IMR-90 (cell line): ENCODE measurements at regions not wholly inside any gene's neighbourhood (a gene's known extent, or its start where the extent isn't known, plus 50 kb on each side); places are given as distances from the start of the nearest gene placed in this dataset.

ENCODE experiments used
- ATAC-seq: fragments of 200-7000 bp; cut with Tn5 transposase; 2 replicates; pipeline ENCODE4 v1.9.1; 2020; ENCODE audit warnings: low read depth, mild to moderate bottlenecking, moderate library complexity
- BruUV-seq: library from RNA; stranded (reverse); fragments of 400-500 nt; replicated peaks from 2 replicates; lab custom pipeline; 2021; lab: Mats Ljungman, UMichigan
- CTCF ChIA-PET: fragments of 300-600 bp; formaldehyde crosslinking; extraction: SDS; loops from one replicate; lab custom pipeline; 2021; ENCODE audit warnings: antibody characterized with exemption; lab: Yijun Ruan, JAX
- POLR2A ChIA-PET: fragments of 300-600 bp; sonication (Branson Sonifier 250); formaldehyde crosslinking; loops from one replicate; lab custom pipeline; 2022; ENCODE audit warnings: antibody characterized with exemption; ENCODE audit not compliant: unreplicated experiment; lab: Charles Lee
- DNase-seq: peaks from one replicate; pipeline ENCODE4 v3.0.0; 2013
- H2AFZ ChIP-seq: replicated peaks from 2 replicates; pipeline ENCODE3; 2013; ENCODE audit warnings: low read length, mild to moderate bottlenecking; ENCODE audit not compliant: poor library complexity
- H2AK5ac ChIP-seq: 2 replicates; pipeline ENCODE4 v1.6.1; 2013; ENCODE audit warnings: low read depth, low read length, inconsistent platforms
- H2AK9ac ChIP-seq: replicated peaks from 2 replicates; pipeline ENCODE3; 2013; ENCODE audit warnings: mild to moderate bottlenecking, low read depth, low read length, moderate library complexity; ENCODE audit not compliant: poor library complexity
- H2BK120ac ChIP-seq: 2 replicates; pipeline ENCODE4 v1.6.1; 2013; ENCODE audit warnings: low read depth, low read length, inconsistent platforms
- H2BK15ac ChIP-seq: 3 replicates; pipeline ENCODE4 v1.6.1; 2013; ENCODE audit warnings: low read depth, low read length, inconsistent platforms
- H2BK20ac ChIP-seq: 2 replicates; pipeline ENCODE4 v1.6.1; 2013; ENCODE audit warnings: low read depth, mild to moderate bottlenecking, inconsistent platforms, low read length, moderate library complexity
- H2BK5ac ChIP-seq: 2 replicates; pipeline ENCODE4 v1.6.1; 2013; ENCODE audit warnings: mild to moderate bottlenecking, low read depth, low read length, inconsistent platforms; ENCODE audit not compliant: poor library complexity, severe bottlenecking
- H3K14ac ChIP-seq: replicated peaks from 2 replicates; pipeline ENCODE4 v1.6.1; 2013; ENCODE audit warnings: low read depth, low read length, inconsistent platforms
- H3K18ac ChIP-seq: 2 replicates; pipeline ENCODE4 v1.6.1; 2013; ENCODE audit warnings: low read depth, low read length, control low read depth
- H3K23ac ChIP-seq: 2 replicates; pipeline ENCODE4 v1.6.1; 2013; ENCODE audit warnings: low read depth, low read length, inconsistent platforms
- H3K27ac ChIP-seq: 2 replicates; pipeline ENCODE4 v1.5.1; 2013; ENCODE audit warnings: mild to moderate bottlenecking, control low read depth, low read length; ENCODE audit not compliant: insufficient read depth
- H3K27me3 ChIP-seq: 2 replicates; pipeline ENCODE4 v1.6.1; 2013; ENCODE audit warnings: low read length; ENCODE audit not compliant: control insufficient read depth, insufficient read depth
- H3K36me3 ChIP-seq: 2 replicates; pipeline ENCODE4 v1.6.1; 2013; ENCODE audit warnings: low read length, mixed read lengths; ENCODE audit not compliant: control insufficient read depth, insufficient read depth
- H3K4ac ChIP-seq: 2 replicates; pipeline ENCODE4 v1.6.1; 2013; ENCODE audit warnings: low read depth, low read length, inconsistent platforms
- H3K4me1 ChIP-seq: 2 replicates; pipeline ENCODE4 v1.6.1; 2013; ENCODE audit warnings: low read length, mixed read lengths; ENCODE audit not compliant: control insufficient read depth, insufficient read depth
- H3K4me2 ChIP-seq: 2 replicates; pipeline ENCODE4 v1.6.1; 2013; ENCODE audit warnings: low read depth, mild to moderate bottlenecking, control low read depth, low read length, moderate library complexity
- H3K4me3 ChIP-seq: 2 replicates; pipeline ENCODE4 v1.5.1; 2013; ENCODE audit warnings: low read depth, mild to moderate bottlenecking, control low read depth, low read length, moderate library complexity; ENCODE audit not compliant: insufficient read depth
- H3K56ac ChIP-seq: 2 replicates; pipeline ENCODE4 v1.6.1; 2013; ENCODE audit warnings: low read length, inconsistent platforms; ENCODE audit not compliant: insufficient read depth; ENCODE audit errors: extremely low read depth
- H3K79me1 ChIP-seq, 2 experiments: 2 replicates each; pipeline ENCODE4 v1.6.1; 2013; ENCODE audit warnings: low read length in 2 of 2, inconsistent platforms in 1 of 2, low read depth in 1 of 2
- H3K9ac ChIP-seq: 2 replicates; pipeline ENCODE4 v1.6.1; 2013; ENCODE audit warnings: low read depth, low read length, control low read depth
- H3K9me1 ChIP-seq: 2 replicates; pipeline ENCODE4 v1.6.1; 2013; ENCODE audit warnings: low read length, inconsistent platforms; ENCODE audit not compliant: insufficient read depth
- H3K9me3 ChIP-seq: 2 replicates; pipeline ENCODE4 v1.6.1; 2013; ENCODE audit warnings: low read length; ENCODE audit not compliant: control insufficient read depth, insufficient read depth
- H4K20me1 ChIP-seq: 2 replicates; pipeline ENCODE4 v1.6.1; 2013; ENCODE audit warnings: low read length, inconsistent platforms; ENCODE audit not compliant: insufficient read depth
- H4K5ac ChIP-seq: 2 replicates; pipeline ENCODE4 v1.6.1; 2013; ENCODE audit warnings: mild to moderate bottlenecking, low read depth, low read length, control low read depth
- H4K8ac ChIP-seq, 2 experiments: 2 replicates each; pipeline ENCODE4 v1.6.1; 2013; ENCODE audit warnings: low read depth in 2 of 2, low read length in 2 of 2, control low read depth in 1 of 2, inconsistent platforms in 1 of 2
- H4K91ac ChIP-seq: 2 replicates; pipeline ENCODE4 v1.6.1; 2013; ENCODE audit warnings: low read depth, low read length, inconsistent platforms; ENCODE audit not compliant: insufficient read depth
- MAFK ChIP-seq: IDR thresholded peaks from 2 replicates; pipeline ENCODE4 v1.6.1; 2012; ENCODE audit warnings: low read depth, low read length, improper control_type of control experiment
- RCOR1 ChIP-seq: IDR thresholded peaks from 2 replicates; pipeline ENCODE4 v1.6.1; 2012; ENCODE audit warnings: mild to moderate bottlenecking, low read length, improper control_type of control experiment; ENCODE audit not compliant: insufficient replicate concordance
- WGBS, 2 experiments: methylation state at CpG; one replicate each; pipeline versions ENCODE4 v1.1.5 to v1.1.7; 2013; ENCODE audit warnings: missing lambda C conversion rate in 2 of 2; ENCODE audit not compliant: insufficient read length in 1 of 2; ENCODE audit errors: extremely low coverage in 2 of 2; 5-methylcytosine and 5-hydroxymethylcytosine counted together
- dilution Hi-C: fragments of 300-500 bp; cut with HindIII; formaldehyde crosslinking; loops from one replicate; pipeline ENCODE4 v1.14.3; 2018; ENCODE audit warnings: low sequenced_read_pairs; ENCODE audit not compliant: unreplicated experiment
- in situ Hi-C: fragments of 300-500 bp; cut with MboI; formaldehyde crosslinking; loops from 3 replicates; pipeline ENCODE4 v1.14.3; 2019; ENCODE audit warnings: low sequenced_read_pairs, inconsistent platforms, mixed read lengths
- intact Hi-C: fragments of 100-400 bp; cut with micrococcal nuclease; formaldehyde crosslinking; loops from 2 replicates; pipeline ENCODE4 v1.10.0; 2022

- Histone ChIP-seq H3K27ac (no peak overlapping the region), H2BK15ac (no peak overlapping the region), H3K9me3 (no peaks in the 10 kb centered on the region), H2AK9ac (no peak overlapping the region), H3K36me3 (no peaks in the 10 kb centered on the region), H4K20me1 (no peaks in the 10 kb centered on the region), H3K4ac (no peak overlapping the region), H2AK5ac (no peak overlapping the region), H2BK20ac (no peak overlapping the region), H3K79me1 (no peaks in the 10 kb centered on the region), H3K9me1 (no peaks in the 10 kb centered on the region), H3K23ac (no peak overlapping the region), H4K8ac (no peak overlapping the region), H3K18ac (no peak overlapping the region), H4K5ac (no peak overlapping the region), H3K14ac (no peak overlapping the region), H4K91ac (no peak overlapping the region), H3K4me3 (no peak overlapping the region), H3K4me2 (no peak overlapping the region), H3K4me1 (no peaks in the 10 kb centered on the region), H2BK5ac (no peak overlapping the region), H2BK120ac (no peak overlapping the region), H3K9ac (no peak overlapping the region), H2AFZ (no peak overlapping the region), H3K27me3 (no peaks in the 10 kb centered on the region), H3K56ac (no peak overlapping the region)
- no peak for ATAC-seq
- no CpG with 5 or more reads among the region's 3 CpGs for WGBS, 2 experiments
- CTCF ChIA-PET: no interaction called here
- in situ Hi-C loops (no loop called here), dilution Hi-C loops (no loop called here), intact Hi-C loops (loop anchor here (5.0 kb wide), 2 partner anchors 88 to 178 kb away; no protein-coding TSS in a partner anchor)
- POLR2A ChIA-PET: no interaction called here
- no TSS peak for BruUV-seq
- TF ChIP-seq RCOR1 (no peak), MAFK (peak; percentile 5; the same call in 1 of the 2 replicates)
- no peak for DNase-seq
Observed at GRCh38 chr2:138209009-138209408, 244.7 kb downstream of the HNMT start.
